Upper lobe of left lung (tissue), 6 donors: ENCODE measurements at regions not wholly inside any gene's neighbourhood (a gene's known extent, or its start where the extent isn't known, plus 50 kb on each side); places are given as distances from the start of the nearest gene placed in this dataset.
A peak's percentile ranks its signal among the peaks of the same experiment; 100 is the strongest.

Source experiments
- ATAC-seq, 2 donors: fragments of 200-7000 bp; cut with Tn5 transposase; one replicate each; pipeline ENCODE4 v1.9.1; 2022; ENCODE audit warnings: mild to moderate bottlenecking in 2 of 2, moderate library complexity in 2 of 2; ENCODE audit not compliant: low FRiP score in 2 of 2
- DNase-seq, 2 donors: peaks; one replicate each; pipeline ENCODE4 v3.0.0-alpha.2; 2019 to 2020
- H3K27ac ChIP-seq, 4 donors: fragments of 200-600 bp; sonication (generic); one replicate each; pipeline ENCODE4 v1.5.1; 2016 to 2019
- H3K27me3 ChIP-seq, 4 donors: fragments of 200-600 bp; sonication (generic); one replicate each; pipeline ENCODE4 v1.5.1; 2017 to 2019
- H3K36me3 ChIP-seq, 4 donors: fragments of 200-600 bp; sonication (generic); one replicate each; pipeline ENCODE4 v1.5.1; 2016 to 2019
- H3K4me1 ChIP-seq, 4 donors: fragments of 200-600 bp; sonication (generic); one replicate each; pipeline ENCODE4 v1.5.1; 2018 to 2019
- H3K4me3 ChIP-seq, 4 donors: fragments of 200-600 bp; sonication (generic); one replicate each; pipeline ENCODE4 v1.5.1; 2017 to 2019; ENCODE audit warnings: mild to moderate bottlenecking in 2 of 4, moderate library complexity in 1 of 4
- H3K9me3 ChIP-seq, 4 donors: fragments of 200-600 bp; sonication (generic); one replicate each; pipeline ENCODE4 v1.5.1; 2018 to 2019
- CTCF ChIP-seq, 6 experiments: fragments of 450-650 bp in 4 of 6; fragments of 200-600 bp in 2 of 6; sonication (generic) in 2 of 6; IDR thresholded peaks; one replicate each; pipeline ENCODE4 v1.5.1; 2016 to 2019; ENCODE audit warnings: antibody characterized with exemption in 6 of 6
- EP300 ChIP-seq, 4 donors: sonication (generic); formaldehyde crosslinking; IDR thresholded peaks; one replicate each; pipeline ENCODE4 v1.5.1; 2017; ENCODE audit warnings: antibody characterized with exemption in 4 of 4, control low read depth in 2 of 4
- POLR2A ChIP-seq, 4 donors: fragments of 450-650 bp; IDR thresholded peaks; one replicate each; pipeline ENCODE4 v1.5.1; 2016 to 2017; ENCODE audit warnings: antibody characterized with exemption in 4 of 4, mild to moderate bottlenecking in 2 of 4
- POLR2AphosphoS5 ChIP-seq, 2 donors: sonication (generic); formaldehyde crosslinking; IDR thresholded peaks; one replicate each; pipeline ENCODE4 v1.5.1; 2017; ENCODE audit warnings: antibody characterized with exemption in 2 of 2
- WGBS, 2 donors: methylation state at CpG; one replicate each; pipeline ENCODE4 v1.1.5; 2017 to 2018; 5-methylcytosine and 5-hydroxymethylcytosine counted together
- donor health status: DM: no; HTN: no; CAD: no; lungs with moderate emphysema.
- donor health status: DM: no; HTN: yes; CAD: no; lungs with severe emphysema.

- DNase-seq = no peak
- no peak for TF ChIP-seq POLR2A (IDR thresholded peaks at IDR 0.05)
- TF ChIP-seq CTCF (IDR thresholded peaks at IDR 0.05) = no peak
- TF ChIP-seq EP300 (IDR thresholded peaks at IDR 0.05) = no peak
- no peak for TF ChIP-seq POLR2AphosphoS5 (IDR thresholded peaks at IDR 0.05)
- ATAC-seq = no peak
- Histone ChIP-seq H3K27me3 (no peaks in the 10 kb centered on the region), H3K27ac (peak overlapping the region in 1 of 4 donors; percentile 11), H3K36me3 (no peaks in the 10 kb centered on the region), H3K4me1 (peaks cover 18 to 50% (median 21%) of the 10 kb centered on the region in 4 donors), H3K4me3 (no peak overlapping the region), H3K9me3 (no peaks in the 10 kb centered on the region)
- 62 to 76% methylated on average over 8 of the region's 8 CpGs for WGBS, 2 donors
These were observed 162.7 kb upstream of the ID2 start for GRCh38 chr2:8518979-8519668.

- H3K9me3 ChIP-seq = no peaks in the 10 kb centered on the region
- no peak for DNase-seq
- peaks cover 12 to 45% (median 16%) of the 10 kb centered on the region in 4 donors for H3K4me1 ChIP-seq
- ATAC-seq = no peak
- no peaks in the 10 kb centered on the region for H3K36me3 ChIP-seq
- no peak for TF ChIP-seq POLR2AphosphoS5 (IDR thresholded peaks at IDR 0.05)
- TF ChIP-seq EP300 (IDR thresholded peaks at IDR 0.05) = no peak
- TF ChIP-seq CTCF (IDR thresholded peaks at IDR 0.05) = no peak
- TF ChIP-seq POLR2A (IDR thresholded peaks at IDR 0.05) = no peak
- no peak overlapping the region for H3K4me3 ChIP-seq
- H3K27me3 ChIP-seq = no peaks in the 10 kb centered on the region
- 73 to 75% methylated on average over 5 of the region's 5 CpGs for WGBS, 2 donors
- no peak overlapping the region for H3K27ac ChIP-seq
These were observed 161.0 kb upstream of the ID2 start for GRCh38 chr2:8520791-8521344.

GRCh38 chr2:8522687-8523086 lies 159.2 kb upstream of the ID2 start:
- Histone ChIP-seq H3K9me3 (no peaks in the 10 kb centered on the region), H3K36me3 (no peaks in the 10 kb centered on the region), H3K4me1 (peaks cover 16 to 41% (median 18%) of the 10 kb centered on the region in 4 donors), H3K4me3 (no peak overlapping the region), H3K27ac (no peak overlapping the region), H3K27me3 (no peaks in the 10 kb centered on the region)
- WGBS, 2 donors = 62 to 82% methylated on average over 2 of the region's 2 CpGs
- no peak for DNase-seq
- TF ChIP-seq POLR2AphosphoS5 (IDR thresholded peaks at IDR 0.05) (no peak), EP300 (IDR thresholded peaks at IDR 0.05) (no peak), CTCF (IDR thresholded peaks at IDR 0.05) (no peak), POLR2A (IDR thresholded peaks at IDR 0.05) (no peak)
- no peak for ATAC-seq

GRCh38 chr2:8524388-8524787 lies 157.5 kb upstream of the ID2 start:
- WGBS, 2 donors = 97 to 99% methylated on average over 9 of the region's 9 CpGs
- H3K36me3 ChIP-seq = no peaks in the 10 kb centered on the region
- H3K27me3 ChIP-seq = no peaks in the 10 kb centered on the region
- H3K27ac ChIP-seq = no peak overlapping the region
- no peak for ATAC-seq
- H3K4me1 ChIP-seq = peaks cover 12 to 30% (median 15%) of the 10 kb centered on the region in 4 donors
- no peak overlapping the region for H3K4me3 ChIP-seq
- no peaks in the 10 kb centered on the region for H3K9me3 ChIP-seq
- no peak for DNase-seq
- no peak for TF ChIP-seq POLR2AphosphoS5 (IDR thresholded peaks at IDR 0.05)
- TF ChIP-seq CTCF (IDR thresholded peaks at IDR 0.05) = no peak
- no peak for TF ChIP-seq EP300 (IDR thresholded peaks at IDR 0.05)
- TF ChIP-seq POLR2A (IDR thresholded peaks at IDR 0.05) = no peak

- TF ChIP-seq POLR2A (IDR thresholded peaks at IDR 0.05) (no peak), POLR2AphosphoS5 (IDR thresholded peaks at IDR 0.05) (no peak), EP300 (IDR thresholded peaks at IDR 0.05) (no peak), CTCF (IDR thresholded peaks at IDR 0.05) (no peak)
- Histone ChIP-seq H3K4me3 (no peak overlapping the region), H3K27ac (no peak overlapping the region), H3K27me3 (no peaks in the 10 kb centered on the region), H3K4me1 (peaks cover 12 to 26% (median 15%) of the 10 kb centered on the region in 4 donors), H3K9me3 (no peaks in the 10 kb centered on the region), H3K36me3 (no peaks in the 10 kb centered on the region)
- no peak for DNase-seq
- 86% methylated on average over 8 of the region's 8 CpGs for WGBS, 2 donors
- ATAC-seq = no peak
These were observed 157.0 kb upstream of the ID2 start for GRCh38 chr2:8524823-8525222.
